ACHN (cell line): ENCODE measurements at regions not wholly inside any gene's neighbourhood (a gene's known extent, or its start where the extent isn't known, plus 50 kb on each side); places are given as distances from the start of the nearest gene placed in this dataset.
"Not testable (repeated sequence)": the region's sequence is repeated elsewhere in the genome, so short reads cannot be mapped to it uniquely, and the experiment has no call there.

ENCODE experiments used
- DNase-seq: peaks from one replicate; pipeline ENCODE4 v3.0.0-alpha.2; 2015
- in situ Hi-C: cut with HindIII; loops from 2 replicates; pipeline ENCODE4 v1.10.0; 2017; ENCODE audit warnings: low sequenced_read_pairs, low pct_ligation_motif_present, low pct_unique_long_range_greater_than_20kb

GRCh38 chr2:122261911-122262310 is 506.5 kb downstream of the TSN start:
- DNase-seq, result no peak
- in situ Hi-C loops, result no loop called here

GRCh38 chr2:122263746-122264145 is 508.3 kb downstream of the TSN start:
- in situ Hi-C loops, result no loop called here
- DNase-seq, result no peak

- no peak for DNase-seq
- in situ Hi-C loops, result no loop called here
Measured at GRCh38 chr2:122266636-122267035, 511.2 kb downstream of the TSN start.

- no peak for DNase-seq
- in situ Hi-C loops, result no loop called here
Measured at GRCh38 chr2:122267947-122268346, 512.5 kb downstream of the TSN start.

GRCh38 chr2:122273785-122274419 is 518.5 kb downstream of the TSN start:
- no peak for DNase-seq
- in situ Hi-C loops, result no loop called here

GRCh38 chr2:122277956-122278355 is 522.5 kb downstream of the TSN start:
- in situ Hi-C loops, result no loop called here
- no peak for DNase-seq

- peak; percentile 30 for DNase-seq
- in situ Hi-C loops, result no loop called here
Measured at GRCh38 chr2:122300758-122301157, 545.3 kb downstream of the TSN start.

GRCh38 chr2:122307763-122308162 is 552.3 kb downstream of the TSN start:
- in situ Hi-C loops, result no loop called here
- DNase-seq, result peak; percentile 26

- in situ Hi-C loops, result no loop called here
- DNase-seq, result no peak
Measured at GRCh38 chr2:122315306-122315705, 559.9 kb downstream of the TSN start.

GRCh38 chr2:122319539-122320132 is 564.2 kb downstream of the TSN start:
- no peak for DNase-seq
- in situ Hi-C loops, result no loop called here

- DNase-seq, result no peak
- in situ Hi-C loops, result no loop called here
Measured at GRCh38 chr2:122322815-122323214, 567.4 kb downstream of the TSN start.

- DNase-seq, result no peak
- in situ Hi-C loops, result no loop called here
Measured at GRCh38 chr2:122323927-122324326, 568.5 kb downstream of the TSN start.

- in situ Hi-C loops, result no loop called here
- no peak for DNase-seq
Measured at GRCh38 chr2:122326471-122326870, 571.0 kb downstream of the TSN start.

GRCh38 chr2:122328816-122329215 is 573.4 kb downstream of the TSN start:
- in situ Hi-C loops, result no loop called here
- no peak for DNase-seq

- in situ Hi-C loops, result no loop called here
- no peak for DNase-seq
Measured at GRCh38 chr2:122329278-122329677, 573.8 kb downstream of the TSN start.

- in situ Hi-C loops, result no loop called here
Measured at GRCh38 chr2:122333932-122334331, 578.5 kb downstream of the TSN start.

GRCh38 chr2:122338000-122338399 is 582.5 kb downstream of the TSN start:
- in situ Hi-C loops, result no loop called here
- DNase-seq, result no peak

More at GRCh38 chr2:122333932-122334331, 578.5 kb downstream of the TSN start:
- DNase-seq, result no peak

GRCh38 chr2:122340246-122340645 is 584.8 kb downstream of the TSN start:
- in situ Hi-C loops, result no loop called here
- DNase-seq, result no peak

GRCh38 chr2:122341007-122341406 is 585.6 kb downstream of the TSN start:
- peak; percentile 61 for DNase-seq
- in situ Hi-C loops, result no loop called here

- in situ Hi-C loops, DNase-seq: not testable (repeated sequence)
Measured at GRCh38 chr2:122352151-122352550, 596.7 kb downstream of the TSN start.
